ENCODE measurements at regions not wholly inside any gene's neighbourhood (a gene's known extent, or its start where the extent isn't known, plus 50 kb on each side); places are given as distances from the start of the nearest gene placed in this dataset.

DNA sequence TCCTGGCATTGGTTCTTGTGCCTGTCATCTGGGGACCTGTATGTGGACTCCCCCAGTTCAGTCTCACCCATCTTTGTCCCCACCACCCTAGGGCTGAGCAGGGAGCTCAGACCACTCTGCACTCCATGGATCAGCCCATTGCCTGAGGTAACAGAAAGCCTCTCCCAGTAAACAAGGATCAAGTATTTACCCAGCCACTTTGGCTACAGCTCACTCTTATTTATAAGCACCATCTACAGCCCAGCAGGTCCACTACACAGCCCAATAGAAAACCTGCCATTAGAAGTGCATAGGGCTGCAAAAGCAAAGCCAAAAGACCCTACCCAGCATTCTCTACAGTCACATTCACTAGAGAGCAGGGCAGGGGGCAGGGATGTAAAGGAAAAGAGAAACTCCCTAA, 335.0 kb upstream of the SYNCRIP start:
- H3K4me1 ChIP-seq: no peaks in the 10 kb centered on the region
- no peak overlapping the region for H3K4me3 ChIP-seq
- no peaks in the 10 kb centered on the region for H3K27me3 ChIP-seq
- H3K27ac ChIP-seq: no peak overlapping the region
- intact Hi-C loops (cut with DNase I; ENCODE audit: low total_unique reads): no loop called here
- no peaks in the 10 kb centered on the region for H3K9me3 ChIP-seq
- no peaks in the 10 kb centered on the region for H3K36me3 ChIP-seq
- DNase-seq: no peak
- TF ChIP-seq POLR2A (IDR thresholded peaks at IDR 0.05): no peak
- TF ChIP-seq, protein P1, sequence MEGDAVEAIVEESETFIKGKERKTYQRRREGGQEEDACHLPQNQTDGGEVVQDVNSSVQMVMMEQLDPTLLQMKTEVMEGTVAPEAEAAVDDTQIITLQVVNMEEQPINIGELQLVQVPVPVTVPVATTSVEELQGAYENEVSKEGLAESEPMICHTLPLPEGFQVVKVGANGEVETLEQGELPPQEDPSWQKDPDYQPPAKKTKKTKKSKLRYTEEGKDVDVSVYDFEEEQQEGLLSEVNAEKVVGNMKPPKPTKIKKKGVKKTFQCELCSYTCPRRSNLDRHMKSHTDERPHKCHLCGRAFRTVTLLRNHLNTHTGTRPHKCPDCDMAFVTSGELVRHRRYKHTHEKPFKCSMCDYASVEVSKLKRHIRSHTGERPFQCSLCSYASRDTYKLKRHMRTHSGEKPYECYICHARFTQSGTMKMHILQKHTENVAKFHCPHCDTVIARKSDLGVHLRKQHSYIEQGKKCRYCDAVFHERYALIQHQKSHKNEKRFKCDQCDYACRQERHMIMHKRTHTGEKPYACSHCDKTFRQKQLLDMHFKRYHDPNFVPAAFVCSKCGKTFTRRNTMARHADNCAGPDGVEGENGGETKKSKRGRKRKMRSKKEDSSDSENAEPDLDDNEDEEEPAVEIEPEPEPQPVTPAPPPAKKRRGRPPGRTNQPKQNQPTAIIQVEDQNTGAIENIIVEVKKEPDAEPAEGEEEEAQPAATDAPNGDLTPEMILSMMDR (IDR thresholded peaks at IDR 0.05): no peak

DNA sequence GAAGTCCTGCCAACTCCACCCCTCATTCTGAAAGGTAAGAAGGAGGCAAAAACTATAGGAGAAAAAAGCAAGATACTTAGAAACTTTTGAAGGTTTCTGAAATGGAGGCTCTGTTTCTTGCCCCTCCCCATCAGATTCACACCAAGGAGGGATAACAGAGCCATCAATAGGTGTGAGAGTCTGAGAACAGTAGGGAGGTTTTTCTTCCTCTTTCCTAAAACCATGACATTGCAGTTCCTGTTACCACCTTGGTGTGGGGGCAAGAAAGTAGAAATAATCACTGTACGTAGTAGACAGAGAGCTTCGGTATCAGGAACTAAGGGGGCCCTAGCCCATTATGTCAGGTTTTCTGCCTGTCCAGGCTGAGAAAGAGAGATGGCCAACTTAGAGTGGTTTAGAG, 333.3 kb upstream of the SYNCRIP start:
- H3K9me3 ChIP-seq: no peaks in the 10 kb centered on the region
- no peaks in the 10 kb centered on the region for H3K4me1 ChIP-seq
- H3K27me3 ChIP-seq: no peaks in the 10 kb centered on the region
- no peaks in the 10 kb centered on the region for H3K36me3 ChIP-seq
- DNase-seq: no peak
- intact Hi-C loops (cut with DNase I; ENCODE audit: low total_unique reads): no loop called here
- H3K4me3 ChIP-seq: no peak overlapping the region
- TF ChIP-seq, protein P1 (IDR thresholded peaks at IDR 0.05): no peak
- no peak for TF ChIP-seq POLR2A (IDR thresholded peaks at IDR 0.05)
- H3K27ac ChIP-seq: no peak overlapping the region

DNA sequence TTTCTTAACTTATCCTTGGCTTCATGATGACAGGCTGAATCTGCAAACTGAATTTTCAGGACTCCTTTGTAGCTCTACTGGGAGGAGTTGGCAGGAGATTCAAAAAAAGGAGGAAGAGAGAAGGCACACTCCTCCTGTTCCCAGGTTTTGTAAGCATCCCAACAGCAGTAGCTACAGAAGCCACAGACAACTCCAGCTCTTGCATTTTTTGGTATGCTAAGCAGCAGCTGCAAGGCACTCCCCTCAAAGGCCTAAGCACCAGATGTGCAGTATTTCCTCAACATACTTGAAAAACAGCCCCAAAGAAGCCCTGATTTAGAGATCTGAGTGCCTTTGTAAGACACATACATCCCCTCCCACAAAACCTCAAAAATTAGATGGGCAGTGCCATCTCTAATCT, 328.6 kb upstream of the SYNCRIP start:
- Histone ChIP-seq H3K27me3 (no peaks in the 10 kb centered on the region), H3K4me3 (no peak overlapping the region), H3K4me1 (peaks cover 0 to 4% of the 10 kb centered on the region in 2 donors), H3K27ac (peak overlapping the region in 1 of 2 donors; percentile 57), H3K36me3 (no peaks in the 10 kb centered on the region), H3K9me3 (no peaks in the 10 kb centered on the region)
- TF ChIP-seq, protein P1 (IDR thresholded peaks at IDR 0.05): no peak
- no peak for TF ChIP-seq POLR2A (IDR thresholded peaks at IDR 0.05)
- intact Hi-C loops (cut with DNase I; ENCODE audit: low total_unique reads): no loop called here
- no peak for DNase-seq

DNA sequence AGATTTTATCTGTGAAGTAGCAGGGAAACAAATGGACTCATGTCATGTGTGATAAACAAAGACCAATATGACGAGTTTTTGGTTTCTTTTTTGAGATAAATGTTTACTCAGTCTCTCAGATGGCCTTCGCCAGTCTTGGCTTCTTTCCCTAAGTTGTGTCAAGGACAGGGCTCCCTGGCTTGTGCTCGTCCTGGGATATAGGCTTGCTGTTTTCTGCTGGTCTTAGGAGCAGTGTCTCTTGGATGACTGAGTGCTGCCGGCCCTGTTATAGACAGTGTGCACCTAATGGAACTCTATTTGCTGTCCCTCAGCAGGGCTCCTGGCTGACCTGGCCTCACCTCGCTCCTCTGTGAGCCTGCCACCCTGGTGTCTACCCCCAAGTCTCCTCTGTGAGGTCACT, 324.1 kb upstream of the SYNCRIP start:
- no peak for DNase-seq
- no peaks in the 10 kb centered on the region for H3K9me3 ChIP-seq
- no peaks in the 10 kb centered on the region for H3K27me3 ChIP-seq
- no peak overlapping the region for H3K27ac ChIP-seq
- peaks cover 0 to 4% of the 10 kb centered on the region in 2 donors for H3K4me1 ChIP-seq
- H3K36me3 ChIP-seq: no peaks in the 10 kb centered on the region
- intact Hi-C loops (cut with DNase I; ENCODE audit: low total_unique reads): no loop called here
- H3K4me3 ChIP-seq: no peak overlapping the region
- no peak for TF ChIP-seq POLR2A (IDR thresholded peaks at IDR 0.05)
- TF ChIP-seq, protein P1 (IDR thresholded peaks at IDR 0.05): no peak

DNA sequence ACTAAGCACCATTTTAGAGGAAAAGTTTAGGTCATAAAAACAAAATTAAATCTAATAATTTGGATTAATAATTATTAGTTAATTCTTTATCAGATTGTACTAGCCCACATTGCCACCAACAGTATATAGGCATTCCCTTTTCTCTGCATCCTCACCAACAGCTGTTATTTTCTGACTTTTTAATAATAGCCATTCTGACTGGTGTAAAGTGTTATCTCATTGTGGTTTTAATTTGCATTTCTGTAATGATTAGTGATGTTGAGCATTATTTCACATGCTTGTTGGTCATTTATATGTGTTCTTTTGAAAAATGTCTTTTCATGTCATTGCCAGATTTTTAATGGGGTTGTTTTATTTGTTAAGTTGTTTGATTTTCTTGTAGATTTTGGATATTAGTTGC, 319.1 kb upstream of the SYNCRIP start:
- Histone ChIP-seq H3K36me3 (no peaks in the 10 kb centered on the region), H3K9me3 (no peaks in the 10 kb centered on the region), H3K4me3 (no peak overlapping the region), H3K4me1 (peaks cover 0 to under 1% of the 10 kb centered on the region in 2 donors), H3K27me3 (no peaks in the 10 kb centered on the region), H3K27ac (no peak overlapping the region)
- intact Hi-C loops (cut with DNase I; ENCODE audit: low total_unique reads): no loop called here
- DNase-seq: no peak
- TF ChIP-seq POLR2A (IDR thresholded peaks at IDR 0.05): no peak
- TF ChIP-seq, protein P1 (IDR thresholded peaks at IDR 0.05): no peak
